UCSD-AML1 (cell line): ENCODE measurements at regions not wholly inside any gene's neighbourhood (a gene's known extent, or its start where the extent isn't known, plus 50 kb on each side); places are given as distances from the start of the nearest gene placed in this dataset.

Source experiments
- DNase-seq: peaks from one replicate; lab custom pipeline; 2025; ENCODE audit not compliant: unreplicated experiment; lab: John Stamatoyannopoulos, UW

- DNase-seq: no peak
Observed at GRCh38 chr2:147792966-147793617, 51.7 kb upstream of the ACVR2A start.

GRCh38 chr2:147790580-147790979 lies 54.2 kb upstream of the ACVR2A start:
- no peak for DNase-seq

GRCh38 chr2:147789720-147790119 lies 55.1 kb upstream of the ACVR2A start:
- no peak for DNase-seq

GRCh38 chr2:147789287-147789686 lies 55.5 kb upstream of the ACVR2A start:
- no peak for DNase-seq

GRCh38 chr2:147782141-147782930 lies 62.5 kb upstream of the ACVR2A start:
- no peak for DNase-seq

- no peak for DNase-seq
Observed at GRCh38 chr2:147779440-147779839, 65.4 kb upstream of the ACVR2A start.

- DNase-seq: no peak
Observed at GRCh38 chr2:147777394-147777793, 67.4 kb upstream of the ACVR2A start.

GRCh38 chr2:147774805-147775204 lies 70.0 kb upstream of the ACVR2A start:
- DNase-seq: no peak

- DNase-seq: no peak
Observed at GRCh38 chr2:147773479-147773878, 71.3 kb upstream of the ACVR2A start.

GRCh38 chr2:147772781-147773180 lies 72.0 kb upstream of the ACVR2A start:
- no peak for DNase-seq

- DNase-seq: no peak
Observed at GRCh38 chr2:147763861-147764260, 81.0 kb upstream of the ACVR2A start.

GRCh38 chr2:147760984-147761383 lies 83.8 kb upstream of the ACVR2A start:
- DNase-seq: no peak

- no peak for DNase-seq
Observed at GRCh38 chr2:147759536-147759935, 85.3 kb upstream of the ACVR2A start.

- DNase-seq: no peak
Observed at GRCh38 chr2:147758821-147759220, 86.0 kb upstream of the ACVR2A start.

- no peak for DNase-seq
Observed at GRCh38 chr2:147756069-147756468, 88.8 kb upstream of the ACVR2A start.

- DNase-seq: no peak
Observed at GRCh38 chr2:147740211-147740927, 104.5 kb upstream of the ACVR2A start.

- DNase-seq: no peak
Observed at GRCh38 chr2:147739508-147739907, 105.3 kb upstream of the ACVR2A start.

- no peak for DNase-seq
Observed at GRCh38 chr2:147718831-147719230, 126.0 kb upstream of the ACVR2A start.

- DNase-seq: no peak
Observed at GRCh38 chr2:147716906-147717305, 127.9 kb upstream of the ACVR2A start.

GRCh38 chr2:147715807-147716206 lies 129.0 kb upstream of the ACVR2A start:
- DNase-seq: no peak

- no peak for DNase-seq
Observed at GRCh38 chr2:147714582-147714981, 130.2 kb upstream of the ACVR2A start.

GRCh38 chr2:147713349-147713748 lies 131.5 kb upstream of the ACVR2A start:
- no peak for DNase-seq
